ENCODE measurements at regions not wholly inside any gene's neighbourhood (a gene's known extent, or its start where the extent isn't known, plus 50 kb on each side); places are given as distances from the start of the nearest gene placed in this dataset.

GRCh38 chr18:22687892-22688680, 245.0 kb upstream of the RBBP8 start:
- TF ChIP-seq POLR2A (IDR thresholded peaks at IDR 0.05; ENCODE audit: low read depth) (no peak), CTCF (IDR thresholded peaks at IDR 0.05) (no peak), POLR2AphosphoS5 (IDR thresholded peaks at IDR 0.05) (no peak), EP300 (IDR thresholded peaks at IDR 0.05) (no peak)
